GM23338 (cell line): ENCODE measurements at regions not wholly inside any gene's neighbourhood (a gene's known extent, or its start where the extent isn't known, plus 50 kb on each side); places are given as distances from the start of the nearest gene placed in this dataset.

Experiments used
- CREB1 ChIP-seq: fragments of 250-450 bp; sonication (Bioruptor Pico); IDR thresholded peaks from 2 replicates; pipeline ENCODE4 v1.5.0; 2020; ENCODE audit warnings: low read depth, mild to moderate bottlenecking, moderate library complexity
- ZNF331 ChIP-seq: fragments of 250-450 bp; sonication (Bioruptor Pico); IDR thresholded peaks from 2 replicates; pipeline ENCODE4 v1.5.0; 2020; ENCODE audit warnings: low read depth, mild to moderate bottlenecking, moderate library complexity
- TF ChIP-seq, protein P1 (sequence below), 2 experiments: fragments of 200-600 bp in 1 of 2; sonication (generic) in 1 of 2; conservative IDR thresholded peaks; 2 replicates each; pipeline versions ENCODE4 v1.5.1 to v1.6.1; 2016 to 2017; ENCODE audit warnings: antibody characterized with exemption in 2 of 2, low read depth in 2 of 2, mild to moderate bottlenecking in 2 of 2, moderate library complexity in 1 of 2
- TF ChIP-seq, protein P2 (sequence below): IDR thresholded peaks from one replicate; pipeline ENCODE4 v1.6.1; 2018; ENCODE audit warnings: antibody characterized with exemption; ENCODE audit not compliant: unreplicated experiment

DNA sequence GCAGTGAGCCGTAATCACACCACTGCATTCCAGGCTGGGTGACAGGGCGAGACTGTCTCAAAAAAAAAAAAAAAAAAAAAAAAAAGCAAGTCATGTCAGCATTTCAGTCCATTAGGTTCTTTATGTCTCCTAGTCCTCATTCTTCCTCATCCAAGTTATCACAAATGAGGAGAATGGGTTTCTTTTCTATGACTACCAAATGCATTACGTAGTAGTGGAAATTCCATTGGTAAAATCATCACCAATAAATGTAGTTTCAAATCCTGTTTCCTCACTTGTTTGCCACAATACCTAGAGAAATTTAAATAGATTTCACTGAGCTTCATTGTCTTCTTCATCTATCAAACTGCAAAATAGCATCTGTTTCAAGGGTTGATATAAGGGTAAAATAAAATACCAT is 317.6 kb upstream of the MME start:
- TF ChIP-seq, protein P1, sequence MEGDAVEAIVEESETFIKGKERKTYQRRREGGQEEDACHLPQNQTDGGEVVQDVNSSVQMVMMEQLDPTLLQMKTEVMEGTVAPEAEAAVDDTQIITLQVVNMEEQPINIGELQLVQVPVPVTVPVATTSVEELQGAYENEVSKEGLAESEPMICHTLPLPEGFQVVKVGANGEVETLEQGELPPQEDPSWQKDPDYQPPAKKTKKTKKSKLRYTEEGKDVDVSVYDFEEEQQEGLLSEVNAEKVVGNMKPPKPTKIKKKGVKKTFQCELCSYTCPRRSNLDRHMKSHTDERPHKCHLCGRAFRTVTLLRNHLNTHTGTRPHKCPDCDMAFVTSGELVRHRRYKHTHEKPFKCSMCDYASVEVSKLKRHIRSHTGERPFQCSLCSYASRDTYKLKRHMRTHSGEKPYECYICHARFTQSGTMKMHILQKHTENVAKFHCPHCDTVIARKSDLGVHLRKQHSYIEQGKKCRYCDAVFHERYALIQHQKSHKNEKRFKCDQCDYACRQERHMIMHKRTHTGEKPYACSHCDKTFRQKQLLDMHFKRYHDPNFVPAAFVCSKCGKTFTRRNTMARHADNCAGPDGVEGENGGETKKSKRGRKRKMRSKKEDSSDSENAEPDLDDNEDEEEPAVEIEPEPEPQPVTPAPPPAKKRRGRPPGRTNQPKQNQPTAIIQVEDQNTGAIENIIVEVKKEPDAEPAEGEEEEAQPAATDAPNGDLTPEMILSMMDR (conservative IDR thresholded peaks at IDR 0.05; ENCODE audit: low read depth in 2 of 2) = no peak
- TF ChIP-seq, protein P2, sequence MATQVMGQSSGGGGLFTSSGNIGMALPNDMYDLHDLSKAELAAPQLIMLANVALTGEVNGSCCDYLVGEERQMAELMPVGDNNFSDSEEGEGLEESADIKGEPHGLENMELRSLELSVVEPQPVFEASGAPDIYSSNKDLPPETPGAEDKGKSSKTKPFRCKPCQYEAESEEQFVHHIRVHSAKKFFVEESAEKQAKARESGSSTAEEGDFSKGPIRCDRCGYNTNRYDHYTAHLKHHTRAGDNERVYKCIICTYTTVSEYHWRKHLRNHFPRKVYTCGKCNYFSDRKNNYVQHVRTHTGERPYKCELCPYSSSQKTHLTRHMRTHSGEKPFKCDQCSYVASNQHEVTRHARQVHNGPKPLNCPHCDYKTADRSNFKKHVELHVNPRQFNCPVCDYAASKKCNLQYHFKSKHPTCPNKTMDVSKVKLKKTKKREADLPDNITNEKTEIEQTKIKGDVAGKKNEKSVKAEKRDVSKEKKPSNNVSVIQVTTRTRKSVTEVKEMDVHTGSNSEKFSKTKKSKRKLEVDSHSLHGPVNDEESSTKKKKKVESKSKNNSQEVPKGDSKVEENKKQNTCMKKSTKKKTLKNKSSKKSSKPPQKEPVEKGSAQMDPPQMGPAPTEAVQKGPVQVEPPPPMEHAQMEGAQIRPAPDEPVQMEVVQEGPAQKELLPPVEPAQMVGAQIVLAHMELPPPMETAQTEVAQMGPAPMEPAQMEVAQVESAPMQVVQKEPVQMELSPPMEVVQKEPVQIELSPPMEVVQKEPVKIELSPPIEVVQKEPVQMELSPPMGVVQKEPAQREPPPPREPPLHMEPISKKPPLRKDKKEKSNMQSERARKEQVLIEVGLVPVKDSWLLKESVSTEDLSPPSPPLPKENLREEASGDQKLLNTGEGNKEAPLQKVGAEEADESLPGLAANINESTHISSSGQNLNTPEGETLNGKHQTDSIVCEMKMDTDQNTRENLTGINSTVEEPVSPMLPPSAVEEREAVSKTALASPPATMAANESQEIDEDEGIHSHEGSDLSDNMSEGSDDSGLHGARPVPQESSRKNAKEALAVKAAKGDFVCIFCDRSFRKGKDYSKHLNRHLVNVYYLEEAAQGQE = no peak
- TF ChIP-seq CREB1 (CRISPR knock-in tag) (no peak), ZNF331 (CRISPR knock-in tag) (no peak)
